ENCODE measurements at regions not wholly inside any gene's neighbourhood (a gene's known extent, or its start where the extent isn't known, plus 50 kb on each side); places are given as distances from the start of the nearest gene placed in this dataset.

- Histone ChIP-seq H3K4me3 (replicated peaks; ENCODE audit: insufficient read depth, low read length) (no peak overlapping the region), H3K27me3 (ENCODE audit: insufficient read depth, poor library complexity, severe bottlenecking) (no peaks in the 10 kb centered on the region), H3K27ac (replicated peaks) (no peak overlapping the region)
- no peak for DNase-seq (ENCODE audit: low read depth in 1 of 2, low spot score in 1 of 2)
- TF ChIP-seq SPI1 (IDR thresholded peaks at IDR 0.05; ENCODE audit: borderline replicate concordance, low read depth), result no peak
- TF ChIP-seq POLR2AphosphoS5 (IDR thresholded peaks at IDR 0.05; ENCODE audit: low read depth), result no peak
- TF ChIP-seq, protein P1, sequence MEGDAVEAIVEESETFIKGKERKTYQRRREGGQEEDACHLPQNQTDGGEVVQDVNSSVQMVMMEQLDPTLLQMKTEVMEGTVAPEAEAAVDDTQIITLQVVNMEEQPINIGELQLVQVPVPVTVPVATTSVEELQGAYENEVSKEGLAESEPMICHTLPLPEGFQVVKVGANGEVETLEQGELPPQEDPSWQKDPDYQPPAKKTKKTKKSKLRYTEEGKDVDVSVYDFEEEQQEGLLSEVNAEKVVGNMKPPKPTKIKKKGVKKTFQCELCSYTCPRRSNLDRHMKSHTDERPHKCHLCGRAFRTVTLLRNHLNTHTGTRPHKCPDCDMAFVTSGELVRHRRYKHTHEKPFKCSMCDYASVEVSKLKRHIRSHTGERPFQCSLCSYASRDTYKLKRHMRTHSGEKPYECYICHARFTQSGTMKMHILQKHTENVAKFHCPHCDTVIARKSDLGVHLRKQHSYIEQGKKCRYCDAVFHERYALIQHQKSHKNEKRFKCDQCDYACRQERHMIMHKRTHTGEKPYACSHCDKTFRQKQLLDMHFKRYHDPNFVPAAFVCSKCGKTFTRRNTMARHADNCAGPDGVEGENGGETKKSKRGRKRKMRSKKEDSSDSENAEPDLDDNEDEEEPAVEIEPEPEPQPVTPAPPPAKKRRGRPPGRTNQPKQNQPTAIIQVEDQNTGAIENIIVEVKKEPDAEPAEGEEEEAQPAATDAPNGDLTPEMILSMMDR (IDR thresholded peaks at IDR 0.05; ENCODE audit: insufficient read depth, low read length), result no peak
- TF ChIP-seq REST (IDR thresholded peaks at IDR 0.05; ENCODE audit: insufficient replicate concordance, low read depth), result no peak
Measured at GRCh38 chr2:180385601-180386201, 378.6 kb upstream of the CWC22 start.

DNA sequence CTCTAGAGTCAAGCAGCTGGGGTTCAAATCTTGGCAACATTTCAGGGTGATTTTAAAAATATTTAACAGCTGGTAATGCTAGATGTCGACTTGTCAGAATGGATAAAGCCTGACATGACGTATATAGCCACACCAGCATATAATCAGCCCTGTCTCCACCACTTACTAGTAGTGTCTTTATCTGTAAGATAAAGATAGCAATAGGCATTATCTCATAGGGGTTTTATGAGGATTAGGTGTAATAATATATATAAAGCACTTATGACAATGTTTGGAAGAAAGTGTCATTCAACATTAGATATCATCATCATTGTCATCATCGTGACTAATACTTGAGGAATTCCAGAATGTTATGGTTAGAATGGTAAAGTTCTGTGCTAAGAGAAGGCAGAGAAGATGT is 369.0 kb upstream of the CWC22 start:
- Histone ChIP-seq H3K27me3 (ENCODE audit: insufficient read depth, poor library complexity, severe bottlenecking) (no peaks in the 10 kb centered on the region), H3K27ac (replicated peaks) (no peak overlapping the region), H3K4me3 (replicated peaks; ENCODE audit: insufficient read depth, low read length) (no peak overlapping the region)
- TF ChIP-seq REST (IDR thresholded peaks at IDR 0.05; ENCODE audit: insufficient replicate concordance, low read depth), result no peak
- no peak for DNase-seq (ENCODE audit: low read depth in 1 of 2, low spot score in 1 of 2)

DNA sequence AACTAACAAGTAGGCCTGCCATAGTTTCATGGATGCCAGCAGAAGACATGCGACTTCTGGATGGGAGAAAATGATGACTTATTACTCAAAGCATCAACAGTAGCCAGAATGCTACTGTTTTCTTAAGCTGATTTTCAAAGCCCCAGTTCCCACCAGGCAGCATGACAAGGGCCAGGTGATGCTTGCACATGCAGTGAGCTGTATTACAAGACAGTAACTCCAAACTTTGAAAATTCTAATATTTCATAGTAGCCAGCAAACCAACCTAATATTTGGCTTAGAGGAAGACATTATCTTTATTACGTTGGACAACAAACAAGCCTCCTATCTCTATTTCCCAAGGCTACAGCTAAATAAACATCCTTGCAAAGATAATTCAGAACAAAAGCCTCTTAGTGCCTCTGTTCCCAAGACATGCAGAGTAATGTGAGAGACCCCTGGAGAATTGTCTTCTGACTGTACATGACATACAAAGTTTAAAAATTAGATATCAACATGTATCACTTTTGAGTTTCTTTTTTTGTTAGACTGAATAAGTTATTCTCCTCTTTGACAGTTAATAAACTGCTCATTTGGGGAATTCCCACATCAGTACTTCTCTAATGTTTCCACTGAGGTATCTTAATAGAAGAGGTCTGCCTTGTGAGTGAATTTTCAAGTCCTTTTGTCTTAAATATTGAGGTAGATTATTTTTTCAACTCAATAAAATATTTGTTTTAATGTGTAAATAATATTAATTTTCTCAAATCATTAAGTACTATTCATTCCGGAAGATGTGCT is 367.6 kb upstream of the CWC22 start:
- TF ChIP-seq POLR2AphosphoS5 (IDR thresholded peaks at IDR 0.05; ENCODE audit: low read depth), result no peak
- TF ChIP-seq REST (IDR thresholded peaks at IDR 0.05; ENCODE audit: insufficient replicate concordance, low read depth), result no peak
- TF ChIP-seq, protein P1 (IDR thresholded peaks at IDR 0.05; ENCODE audit: insufficient read depth, low read length), result no peak
- TF ChIP-seq GABPA (IDR thresholded peaks at IDR 0.05; ENCODE audit: low read depth), result no peak
- TF ChIP-seq SPI1 (IDR thresholded peaks at IDR 0.05; ENCODE audit: borderline replicate concordance, low read depth), result no peak

More for the DNA sequence above, 367.6 kb upstream of the CWC22 start:
- no peaks in the 10 kb centered on the region for H3K27me3 ChIP-seq (ENCODE audit: insufficient read depth, poor library complexity, severe bottlenecking)
- H3K4me3 ChIP-seq (replicated peaks; ENCODE audit: insufficient read depth, low read length), result no peak overlapping the region
- H3K27ac ChIP-seq (replicated peaks), result no peak overlapping the region
- DNase-seq (ENCODE audit: low read depth in 1 of 2, low spot score in 1 of 2), result no peak
